Liver (tissue), 8 donors: ENCODE measurements at regions not wholly inside any gene's neighbourhood (a gene's known extent, or its start where the extent isn't known, plus 50 kb on each side); places are given as distances from the start of the nearest gene placed in this dataset.

Experiments used
- DNase-seq: peaks from one replicate; pipeline ENCODE4 v3.0.0-alpha.2; 2017; ENCODE audit warnings: low spot score
- H3K27ac ChIP-seq, 2 donors: one replicate each; pipeline ENCODE4 v1.7.0; 2013; ENCODE audit warnings: inconsistent platforms in 2 of 2, low read length in 2 of 2, control low read depth in 1 of 2, low read depth in 1 of 2, mild to moderate bottlenecking in 1 of 2
- H3K27me3 ChIP-seq, 4 donors: one replicate each; pipeline versions ENCODE4 v1.6.1 to v1.7.0; 2013; ENCODE audit warnings: low read length in 3 of 4, inconsistent platforms in 1 of 4, mild to moderate bottlenecking in 1 of 4, moderate library complexity in 1 of 4; ENCODE audit not compliant: control insufficient read depth in 4 of 4, insufficient read depth in 4 of 4
- H3K36me3 ChIP-seq, 4 donors: one replicate each; pipeline versions ENCODE4 v1.6.1 to v1.7.0; 2013; ENCODE audit warnings: low read length in 3 of 4, mild to moderate bottlenecking in 3 of 4, low read depth in 1 of 4, moderate library complexity in 1 of 4; ENCODE audit not compliant: control insufficient read depth in 4 of 4, insufficient read depth in 3 of 4
- H3K4me1 ChIP-seq, 4 donors: one replicate each; pipeline versions ENCODE4 v1.6.1 to v1.7.0; 2013; ENCODE audit warnings: low read length in 3 of 4, mild to moderate bottlenecking in 3 of 4, moderate library complexity in 1 of 4; ENCODE audit not compliant: control insufficient read depth in 4 of 4, insufficient read depth in 4 of 4
- H3K4me3 ChIP-seq, 3 donors: one replicate each; pipeline versions ENCODE4 v1.6.1 to v1.7.0; 2013; ENCODE audit warnings: low read length in 3 of 3, control low read depth in 1 of 3, low read depth in 1 of 3, mild to moderate bottlenecking in 1 of 3
- H3K9ac ChIP-seq, 2 donors: one replicate each; pipeline ENCODE4 v1.7.0; 2013; ENCODE audit warnings: low read length in 2 of 2, mild to moderate bottlenecking in 2 of 2, moderate library complexity in 2 of 2, control low read depth in 1 of 2, low read depth in 1 of 2
- H3K9me3 ChIP-seq, 4 donors: one replicate each; pipeline versions ENCODE4 v1.6.1 to v1.7.0; 2013; ENCODE audit warnings: low read length in 3 of 4; ENCODE audit not compliant: control insufficient read depth in 4 of 4
- ATF3 ChIP-seq: IDR thresholded peaks from 2 replicates; pipeline ENCODE4 v1.6.1; 2016; ENCODE audit warnings: antibody characterized with exemption
- CTCF ChIP-seq: fragments of 150-350 bp; IDR thresholded peaks from 2 replicates; pipeline ENCODE4 v1.5.1; 2017; ENCODE audit warnings: improper control_type of control experiment, low read depth, low read length; ENCODE audit not compliant: missing input control
- EGR1 ChIP-seq, 2 donors: IDR thresholded peaks; 2 replicates each; pipeline ENCODE4 v1.6.1; 2016 to 2018; ENCODE audit warnings: antibody characterized with exemption in 2 of 2, low read depth in 2 of 2
- FOXA1 ChIP-seq: IDR thresholded peaks from 2 replicates; pipeline ENCODE4 v1.6.1; 2016; ENCODE audit warnings: antibody characterized with exemption
- FOXA2 ChIP-seq: IDR thresholded peaks from 2 replicates; pipeline ENCODE4 v1.6.1; 2016; ENCODE audit warnings: antibody characterized with exemption
- GABPA ChIP-seq, 2 donors: IDR thresholded peaks in 1 of 2; conservative IDR thresholded peaks in 1 of 2; 2 replicates each; pipeline ENCODE4 v1.6.1; 2016; ENCODE audit warnings: antibody characterized with exemption in 2 of 2, mild to moderate bottlenecking in 1 of 2, moderate library complexity in 1 of 2
- HNF4A ChIP-seq, 2 donors: conservative IDR thresholded peaks; 2 replicates each; pipeline ENCODE4 v1.6.1; 2016; ENCODE audit warnings: antibody characterized with exemption in 2 of 2, mild to moderate bottlenecking in 2 of 2
- HNF4G ChIP-seq: IDR thresholded peaks from 2 replicates; pipeline ENCODE4 v1.6.1; 2016; ENCODE audit warnings: antibody characterized with exemption
- JUND ChIP-seq, 2 donors: IDR thresholded peaks; 2 replicates each; pipeline ENCODE4 v1.6.1; 2016; ENCODE audit warnings: antibody characterized with exemption in 2 of 2
- MAX ChIP-seq: IDR thresholded peaks from 2 replicates; pipeline ENCODE4 v1.6.1; 2016; ENCODE audit warnings: antibody characterized with exemption
- NR2F2 ChIP-seq: IDR thresholded peaks from 2 replicates; pipeline ENCODE4 v1.6.1; 2016; ENCODE audit warnings: antibody characterized with exemption
- RAD21 ChIP-seq, 2 donors: IDR thresholded peaks; 2 replicates each; pipeline ENCODE4 v1.6.1; 2016; ENCODE audit warnings: antibody characterized with exemption in 2 of 2, mild to moderate bottlenecking in 2 of 2
- REST ChIP-seq: IDR thresholded peaks from 2 replicates; pipeline ENCODE4 v1.6.1; 2016; ENCODE audit warnings: antibody characterized with exemption, mild to moderate bottlenecking
- RXRA ChIP-seq, 2 donors: IDR thresholded peaks; 2 replicates each; pipeline ENCODE4 v1.6.1; 2017 to 2018; ENCODE audit warnings: antibody characterized with exemption in 2 of 2, mild to moderate bottlenecking in 1 of 2
- SP1 ChIP-seq: IDR thresholded peaks from 2 replicates; pipeline ENCODE4 v1.6.1; 2018; ENCODE audit warnings: antibody characterized with exemption, mild to moderate bottlenecking
- TAF1 ChIP-seq: conservative IDR thresholded peaks from 2 replicates; pipeline ENCODE4 v1.6.1; 2016; ENCODE audit warnings: antibody characterized with exemption, mild to moderate bottlenecking
- YY1 ChIP-seq: IDR thresholded peaks from 2 replicates; pipeline ENCODE4 v1.6.1; 2016; ENCODE audit warnings: antibody characterized with exemption, mild to moderate bottlenecking
- ZBTB33 ChIP-seq: IDR thresholded peaks from 2 replicates; pipeline ENCODE4 v1.6.1; 2016; ENCODE audit warnings: antibody characterized with exemption
- WGBS: extraction: QIAGEN DNeasy Blood & Tissue Kit; methylation state at CpG from one replicate; pipeline ENCODE4 v1.1.7; 2013; 5-methylcytosine and 5-hydroxymethylcytosine counted together
- donor health status: healthy.
- donor health status: healthy.
- donor health status: healthy.
- donor health status: healthy.
- donor health status: healthy.

- Histone ChIP-seq H3K9me3 (no peaks in the 10 kb centered on the region), H3K9ac (no peak overlapping the region), H3K4me1 (no peaks in the 10 kb centered on the region), H3K36me3 (no peaks in the 10 kb centered on the region), H3K27ac (no peak overlapping the region), H3K4me3 (no peak overlapping the region), H3K27me3 (peaks cover 0 to 8% (median 2%) of the 10 kb centered on the region in 4 donors)
- TF ChIP-seq NR2F2 (no peak), TAF1 (no peak), EGR1 (IDR thresholded peaks at IDR 0.05; ENCODE audit: low read depth in 2 of 2) (no peak), CTCF (no peak), REST (no peak), MAX (no peak), RAD21 (IDR thresholded peaks at IDR 0.05) (no peak), HNF4G (no peak), HNF4A (conservative IDR thresholded peaks at IDR 0.05) (no peak), FOXA2 (no peak), ZBTB33 (no peak), GABPA (IDR thresholded peaks at IDR 0.05 in 1 of 2, conservative IDR thresholded peaks at IDR 0.05 in 1 of 2) (no peak), JUND (IDR thresholded peaks at IDR 0.05) (no peak), FOXA1 (no peak), ATF3 (no peak), YY1 (no peak), RXRA (IDR thresholded peaks at IDR 0.05) (no peak), SP1 (no peak)
- DNase-seq, result no peak
- 65% methylated on average over 4 of the region's 4 CpGs for WGBS
These were observed 259.7 kb upstream of the CHD6 start for GRCh38 chr20:41877911-41878310.

- WGBS, result 74% methylated on average over 1 of the region's 1 CpG
These were observed 256.5 kb upstream of the CHD6 start for GRCh38 chr20:41874658-41875057.

More at GRCh38 chr20:41874658-41875057, 256.5 kb upstream of the CHD6 start:
- no peak overlapping the region for H3K4me3 ChIP-seq
- TF ChIP-seq FOXA1, result no peak
- H3K27ac ChIP-seq, result no peak overlapping the region
- H3K9me3 ChIP-seq, result no peaks in the 10 kb centered on the region
- no peak overlapping the region for H3K9ac ChIP-seq
- peaks cover 0 to 5% (median 2%) of the 10 kb centered on the region in 4 donors for H3K27me3 ChIP-seq
- DNase-seq, result no peak
- H3K4me1 ChIP-seq, result no peaks in the 10 kb centered on the region
- no peaks in the 10 kb centered on the region for H3K36me3 ChIP-seq
